ENCODE measurements at regions not wholly inside any gene's neighbourhood (a gene's known extent, or its start where the extent isn't known, plus 50 kb on each side); places are given as distances from the start of the nearest gene placed in this dataset.

DNA sequence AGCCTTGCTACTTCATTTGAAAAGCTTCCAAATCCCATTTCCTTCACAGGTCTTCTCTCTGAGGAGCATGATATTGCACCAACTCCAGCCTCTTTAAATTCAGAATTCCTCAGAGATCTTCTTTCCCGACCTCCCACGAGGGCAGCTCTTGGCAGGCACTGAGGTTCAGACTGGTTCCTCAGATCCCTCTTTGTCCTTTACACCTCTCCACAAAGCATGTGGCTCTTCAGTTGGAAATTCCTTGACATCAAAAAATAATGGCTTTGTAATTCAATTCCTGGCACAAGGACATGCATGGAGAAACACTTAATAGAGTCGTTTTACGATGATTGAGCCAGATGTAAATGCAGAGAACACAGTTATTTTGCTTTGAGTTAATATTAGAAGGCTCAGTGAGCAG is 63.2 kb upstream of the TMX1 start:
- TF ChIP-seq, protein P1, sequence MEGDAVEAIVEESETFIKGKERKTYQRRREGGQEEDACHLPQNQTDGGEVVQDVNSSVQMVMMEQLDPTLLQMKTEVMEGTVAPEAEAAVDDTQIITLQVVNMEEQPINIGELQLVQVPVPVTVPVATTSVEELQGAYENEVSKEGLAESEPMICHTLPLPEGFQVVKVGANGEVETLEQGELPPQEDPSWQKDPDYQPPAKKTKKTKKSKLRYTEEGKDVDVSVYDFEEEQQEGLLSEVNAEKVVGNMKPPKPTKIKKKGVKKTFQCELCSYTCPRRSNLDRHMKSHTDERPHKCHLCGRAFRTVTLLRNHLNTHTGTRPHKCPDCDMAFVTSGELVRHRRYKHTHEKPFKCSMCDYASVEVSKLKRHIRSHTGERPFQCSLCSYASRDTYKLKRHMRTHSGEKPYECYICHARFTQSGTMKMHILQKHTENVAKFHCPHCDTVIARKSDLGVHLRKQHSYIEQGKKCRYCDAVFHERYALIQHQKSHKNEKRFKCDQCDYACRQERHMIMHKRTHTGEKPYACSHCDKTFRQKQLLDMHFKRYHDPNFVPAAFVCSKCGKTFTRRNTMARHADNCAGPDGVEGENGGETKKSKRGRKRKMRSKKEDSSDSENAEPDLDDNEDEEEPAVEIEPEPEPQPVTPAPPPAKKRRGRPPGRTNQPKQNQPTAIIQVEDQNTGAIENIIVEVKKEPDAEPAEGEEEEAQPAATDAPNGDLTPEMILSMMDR (IDR thresholded peaks at IDR 0.05) = no peak
- TF ChIP-seq POLR2A (IDR thresholded peaks at IDR 0.05) = no peak
- TF ChIP-seq EP300 (IDR thresholded peaks at IDR 0.05) = no peak
- TF ChIP-seq POLR2AphosphoS5 (IDR thresholded peaks at IDR 0.05) = no peak
